Kidney capillary endothelial cell (primary cell): ENCODE measurements at regions not wholly inside any gene's neighbourhood (a gene's known extent, or its start where the extent isn't known, plus 50 kb on each side); places are given as distances from the start of the nearest gene placed in this dataset.
A peak's percentile ranks its signal among the peaks of the same experiment; 100 is the strongest.
"Not testable (repeated sequence)": the region's sequence is repeated elsewhere in the genome, so short reads cannot be mapped to it uniquely, and the experiment has no call there.

Source experiments
- DNase-seq: peaks from one replicate; pipeline ENCODE4 v3.0.0-alpha.2; 2018; ENCODE audit warnings: low spot score

- no peak for DNase-seq
Measured at GRCh38 chr10:71084061-71084817, 128.1 kb upstream of the UNC5B start.

GRCh38 chr10:71084818-71085126 lies 127.6 kb upstream of the UNC5B start:
- DNase-seq: no peak

GRCh38 chr10:71085689-71086438 lies 126.5 kb upstream of the UNC5B start:
- DNase-seq: no peak

GRCh38 chr10:71086439-71087080 lies 125.8 kb upstream of the UNC5B start:
- DNase-seq: no peak

GRCh38 chr10:71087622-71088021 lies 124.7 kb upstream of the UNC5B start:
- DNase-seq: no peak

- DNase-seq: no peak
Measured at GRCh38 chr10:71088054-71088453, 124.3 kb upstream of the UNC5B start.

GRCh38 chr10:71088578-71088977 lies 123.8 kb upstream of the UNC5B start:
- DNase-seq: not testable (repeated sequence)

- DNase-seq: no peak
Measured at GRCh38 chr10:71089162-71089561, 123.2 kb upstream of the UNC5B start.

GRCh38 chr10:71090330-71090729 lies 122.0 kb upstream of the UNC5B start:
- no peak for DNase-seq

- DNase-seq: no peak
Measured at GRCh38 chr10:71090801-71091200, 121.6 kb upstream of the UNC5B start.

- DNase-seq: no peak
Measured at GRCh38 chr10:71092812-71093401, 119.5 kb upstream of the UNC5B start.

GRCh38 chr10:71093531-71093930 lies 118.8 kb upstream of the UNC5B start:
- DNase-seq: no peak

- DNase-seq: no peak
Measured at GRCh38 chr10:71094712-71095390, 117.5 kb upstream of the UNC5B start.

- DNase-seq: no peak
Measured at GRCh38 chr10:71099731-71100361, 112.5 kb upstream of the UNC5B start.

- DNase-seq: no peak
Measured at GRCh38 chr10:71103961-71104360, 108.4 kb upstream of the UNC5B start.

GRCh38 chr10:71106151-71106550 lies 106.2 kb upstream of the UNC5B start:
- DNase-seq: not testable (repeated sequence)

GRCh38 chr10:71107117-71107516 lies 105.3 kb upstream of the UNC5B start:
- DNase-seq: not testable (repeated sequence)

- DNase-seq: not testable (repeated sequence)
Measured at GRCh38 chr10:71108042-71108441, 104.3 kb upstream of the UNC5B start.

- DNase-seq: peak; percentile 84
Measured at GRCh38 chr10:71112138-71112785, 100.1 kb upstream of the UNC5B start.

- DNase-seq: no peak
Measured at GRCh38 chr10:71116426-71116825, 95.9 kb upstream of the UNC5B start.

GRCh38 chr10:71117589-71117988 lies 94.8 kb upstream of the UNC5B start:
- not testable (repeated sequence) for DNase-seq
